Caco-2 (cell line): ENCODE measurements at regions not wholly inside any gene's neighbourhood (a gene's known extent, or its start where the extent isn't known, plus 50 kb on each side); places are given as distances from the start of the nearest gene placed in this dataset.

Experiments
- BruUV-seq: library from RNA; stranded (reverse); fragments of 400-500 nt; replicated peaks from 2 replicates; lab custom pipeline; 2021; lab: Mats Ljungman, UMichigan
- CTCF ChIA-PET: fragments of 300-600 bp; sonication (Branson Sonifier 250); formaldehyde crosslinking; loops from one replicate; lab custom pipeline; 2022; ENCODE audit warnings: antibody characterized with exemption; lab: Charles Lee
- POLR2A ChIA-PET: fragments of 300-600 bp; sonication (Branson Sonifier 250); formaldehyde crosslinking; loops from one replicate; lab custom pipeline; 2022; ENCODE audit warnings: antibody characterized with exemption; lab: Charles Lee
- DNase-seq, 2 experiments: peaks; one replicate each; pipeline versions ENCODE4 v3.0.0 to v3.0.0-alpha.2; 2020 to 2022
- H3K27me3 ChIP-seq: replicated peaks from 2 replicates; pipeline ENCODE4 v1.6.0; 2011; ENCODE audit warnings: low read length; ENCODE audit not compliant: control insufficient read depth, insufficient read depth
- H3K36me3 ChIP-seq: 2 replicates; pipeline ENCODE4 v1.5.1; 2011; ENCODE audit warnings: low read length; ENCODE audit not compliant: control insufficient read depth, insufficient read depth
- H3K4me1 ChIP-seq: fragments of 250-450 bp; sonication (Bioruptor Pico); 2 replicates; pipeline ENCODE4 v1.5.1; 2020; ENCODE audit warnings: mild to moderate bottlenecking
- H3K4me3 ChIP-seq: 2 replicates; pipeline ENCODE4 v1.5.1; 2011; ENCODE audit warnings: low read depth, mild to moderate bottlenecking, control low read depth, low read length
- H3K9me3 ChIP-seq: fragments of 250-450 bp; sonication (Bioruptor Pico); 2 replicates; pipeline ENCODE4 v1.5.1; 2020; ENCODE audit warnings: mild to moderate bottlenecking, moderate library complexity
- H3K27ac Mint-ChIP-seq: one replicate; pipeline ENCODE4 v1.8.0; 2022; ENCODE audit warnings: mixed read lengths; ENCODE audit not compliant: unreplicated experiment
- H3K27me3 Mint-ChIP-seq: one replicate; pipeline ENCODE4 v1.8.0; 2022; ENCODE audit warnings: mixed read lengths; ENCODE audit not compliant: insufficient read depth, unreplicated experiment
- H3K36me3 Mint-ChIP-seq: one replicate; pipeline ENCODE4 v1.8.0; 2022; ENCODE audit warnings: mild to moderate bottlenecking, mixed read lengths; ENCODE audit not compliant: insufficient read depth, unreplicated experiment
- H3K4me1 Mint-ChIP-seq: one replicate; pipeline ENCODE4 v1.8.0; 2022; ENCODE audit warnings: low read depth, mixed read lengths; ENCODE audit not compliant: unreplicated experiment
- H3K4me3 Mint-ChIP-seq: one replicate; pipeline ENCODE4 v1.8.0; 2022; ENCODE audit warnings: mild to moderate bottlenecking, moderate library complexity, mixed read lengths; ENCODE audit not compliant: unreplicated experiment
- H3K9me3 Mint-ChIP-seq: one replicate; pipeline ENCODE4 v1.8.0; 2022; ENCODE audit warnings: mixed read lengths; ENCODE audit not compliant: unreplicated experiment
- intact Hi-C: fragments of 100-400 bp; cut with micrococcal nuclease; formaldehyde crosslinking; loops from one replicate; pipeline ENCODE4 v1.10.0; 2022; ENCODE audit not compliant: unreplicated experiment
- TF ChIP-seq, protein P1 (sequence below), 2 experiments: fragments of 200-600 bp in 1 of 2; IDR thresholded peaks; 1 replicate in 1 of 2; 2 replicates in 1 of 2; pipeline versions ENCODE4 v1.5.1 to v1.8.0; 2011 to 2022; ENCODE audit warnings: antibody characterized with exemption in 1 of 2, control low read depth in 1 of 2, inconsistent platforms in 1 of 2, low read depth in 1 of 2, low read length in 1 of 2, mild to moderate bottlenecking in 1 of 2, moderate library complexity in 1 of 2; ENCODE audit not compliant: insufficient read depth in 1 of 2, severe bottlenecking in 1 of 2, unreplicated experiment in 1 of 2

DNA sequence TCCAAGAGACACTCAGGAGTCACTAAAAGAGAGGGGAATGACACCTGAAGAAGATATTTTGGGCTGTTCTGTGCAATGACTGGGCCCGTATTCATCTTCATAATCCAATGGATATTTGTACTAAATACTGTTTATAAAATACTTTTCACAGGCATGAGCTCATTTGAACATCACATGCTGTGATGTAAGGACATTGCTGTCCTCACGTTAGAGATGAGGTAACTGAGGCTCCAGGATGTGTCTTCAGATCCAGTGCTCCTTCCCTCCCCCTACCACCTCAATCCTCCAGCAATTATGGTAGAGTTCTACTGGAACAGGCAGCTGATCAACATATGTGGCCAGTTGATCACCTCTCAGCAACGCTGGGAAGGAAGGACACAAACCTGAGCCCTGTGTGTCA lies 139.4 kb upstream of the OSMR start:
- no peaks in the 10 kb centered on the region for H3K36me3 ChIP-seq
- no peaks in the 10 kb centered on the region for H3K27me3 ChIP-seq
- no peak overlapping the region for H3K4me3 Mint-ChIP-seq
- no peaks in the 10 kb centered on the region for H3K27me3 Mint-ChIP-seq
- peaks cover 35% of the 10 kb centered on the region for H3K4me1 ChIP-seq
- no peaks in the 10 kb centered on the region; the same call in 1 of the 2 replicates for H3K9me3 ChIP-seq
- BruUV-seq: no TSS peak
- no peaks in the 10 kb centered on the region for H3K36me3 Mint-ChIP-seq
- intact Hi-C loops: loop anchor here (2.0 kb wide), 1 partner anchor 14 kb away; no protein-coding TSS in a partner anchor
- DNase-seq: no peak
- TF ChIP-seq, protein P1, sequence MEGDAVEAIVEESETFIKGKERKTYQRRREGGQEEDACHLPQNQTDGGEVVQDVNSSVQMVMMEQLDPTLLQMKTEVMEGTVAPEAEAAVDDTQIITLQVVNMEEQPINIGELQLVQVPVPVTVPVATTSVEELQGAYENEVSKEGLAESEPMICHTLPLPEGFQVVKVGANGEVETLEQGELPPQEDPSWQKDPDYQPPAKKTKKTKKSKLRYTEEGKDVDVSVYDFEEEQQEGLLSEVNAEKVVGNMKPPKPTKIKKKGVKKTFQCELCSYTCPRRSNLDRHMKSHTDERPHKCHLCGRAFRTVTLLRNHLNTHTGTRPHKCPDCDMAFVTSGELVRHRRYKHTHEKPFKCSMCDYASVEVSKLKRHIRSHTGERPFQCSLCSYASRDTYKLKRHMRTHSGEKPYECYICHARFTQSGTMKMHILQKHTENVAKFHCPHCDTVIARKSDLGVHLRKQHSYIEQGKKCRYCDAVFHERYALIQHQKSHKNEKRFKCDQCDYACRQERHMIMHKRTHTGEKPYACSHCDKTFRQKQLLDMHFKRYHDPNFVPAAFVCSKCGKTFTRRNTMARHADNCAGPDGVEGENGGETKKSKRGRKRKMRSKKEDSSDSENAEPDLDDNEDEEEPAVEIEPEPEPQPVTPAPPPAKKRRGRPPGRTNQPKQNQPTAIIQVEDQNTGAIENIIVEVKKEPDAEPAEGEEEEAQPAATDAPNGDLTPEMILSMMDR (IDR thresholded peaks at IDR 0.05; ENCODE audit: insufficient read depth in 1 of 2, low read depth in 1 of 2, low read length in 1 of 2, severe bottlenecking in 1 of 2, unreplicated experiment in 1 of 2): no peak
- H3K9me3 Mint-ChIP-seq: no peaks in the 10 kb centered on the region
- peak overlapping the region; percentile 84 for H3K27ac Mint-ChIP-seq
- ChIA-PET POLR2A (no interaction called here), CTCF (interaction anchor here (1.2 kb wide), 1 partner anchor 9 kb away, joined by 4 read pairs; no protein-coding TSS in a partner anchor)
- no peak overlapping the region for H3K4me3 ChIP-seq
- peaks cover 29% of the 10 kb centered on the region for H3K4me1 Mint-ChIP-seq

DNA sequence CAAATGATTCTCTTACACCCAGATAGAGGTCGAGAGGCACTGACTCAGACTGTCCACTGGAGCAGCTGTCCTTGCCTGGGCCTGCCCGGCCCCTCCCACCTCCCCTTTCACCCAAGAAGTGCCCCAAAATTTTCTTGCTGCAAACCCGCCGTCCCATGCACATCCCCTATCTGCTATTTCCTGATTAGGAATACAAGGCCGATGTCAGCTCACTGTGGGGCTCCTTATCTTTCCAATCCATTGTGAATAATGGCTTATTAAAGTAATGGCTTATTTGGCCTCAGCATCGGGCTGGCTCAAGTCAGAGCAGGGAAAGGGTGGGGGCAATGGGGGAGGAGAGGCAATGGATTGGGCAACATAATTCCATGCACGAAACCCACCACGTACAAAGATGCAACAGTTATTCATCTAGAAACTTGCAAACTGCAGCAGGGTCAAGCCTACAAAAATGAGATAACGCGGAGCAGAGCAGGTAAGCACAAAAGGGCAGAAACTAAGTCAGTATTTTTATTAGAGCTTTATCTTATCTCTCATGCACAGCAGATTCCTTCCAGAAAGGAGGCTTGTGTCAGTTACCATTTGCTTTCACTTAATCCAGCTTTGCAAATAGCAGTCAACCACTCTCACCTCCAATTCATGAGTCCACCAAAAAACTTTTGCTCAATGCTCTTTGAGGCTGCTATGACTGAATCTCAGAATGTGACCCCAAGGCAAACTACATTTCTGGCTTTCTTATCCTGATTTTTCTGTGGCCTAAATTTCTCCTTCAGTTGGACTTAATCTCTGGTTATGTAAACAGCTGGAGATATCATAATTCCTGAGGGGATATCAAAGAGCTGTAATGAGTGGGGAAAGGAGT lies 138.2 kb upstream of the OSMR start:
- ChIA-PET CTCF (interaction anchor here (0.8 to 1.2 kb wide), 3 partner anchors 11 to 287 kb away, joined by 3 to 4 read pairs (median 3); no protein-coding TSS in a partner anchor), POLR2A (no interaction called here)
- peak overlapping the region; percentile 84 for H3K27ac Mint-ChIP-seq
- H3K4me3 Mint-ChIP-seq: peak overlapping the region; percentile 64
- H3K9me3 Mint-ChIP-seq: no peaks in the 10 kb centered on the region
- no peaks in the 10 kb centered on the region for H3K36me3 ChIP-seq
- H3K36me3 Mint-ChIP-seq: no peaks in the 10 kb centered on the region
- no peaks in the 10 kb centered on the region for H3K9me3 ChIP-seq
- BruUV-seq: no TSS peak
- TF ChIP-seq, protein P1 (IDR thresholded peaks at IDR 0.05; ENCODE audit: insufficient read depth in 1 of 2, low read depth in 1 of 2, low read length in 1 of 2, severe bottlenecking in 1 of 2, unreplicated experiment in 1 of 2): no peak
- no peaks in the 10 kb centered on the region for H3K27me3 Mint-ChIP-seq
- peak; percentile 52 to 77 for DNase-seq
- H3K4me1 ChIP-seq: peaks cover 35% of the 10 kb centered on the region
- H3K27me3 ChIP-seq: no peaks in the 10 kb centered on the region
- intact Hi-C loops: loop anchor here (2.0 kb wide), 1 partner anchor 15 kb away; no protein-coding TSS in a partner anchor
- no peak overlapping the region for H3K4me3 ChIP-seq
- peaks cover 29% of the 10 kb centered on the region for H3K4me1 Mint-ChIP-seq

DNA sequence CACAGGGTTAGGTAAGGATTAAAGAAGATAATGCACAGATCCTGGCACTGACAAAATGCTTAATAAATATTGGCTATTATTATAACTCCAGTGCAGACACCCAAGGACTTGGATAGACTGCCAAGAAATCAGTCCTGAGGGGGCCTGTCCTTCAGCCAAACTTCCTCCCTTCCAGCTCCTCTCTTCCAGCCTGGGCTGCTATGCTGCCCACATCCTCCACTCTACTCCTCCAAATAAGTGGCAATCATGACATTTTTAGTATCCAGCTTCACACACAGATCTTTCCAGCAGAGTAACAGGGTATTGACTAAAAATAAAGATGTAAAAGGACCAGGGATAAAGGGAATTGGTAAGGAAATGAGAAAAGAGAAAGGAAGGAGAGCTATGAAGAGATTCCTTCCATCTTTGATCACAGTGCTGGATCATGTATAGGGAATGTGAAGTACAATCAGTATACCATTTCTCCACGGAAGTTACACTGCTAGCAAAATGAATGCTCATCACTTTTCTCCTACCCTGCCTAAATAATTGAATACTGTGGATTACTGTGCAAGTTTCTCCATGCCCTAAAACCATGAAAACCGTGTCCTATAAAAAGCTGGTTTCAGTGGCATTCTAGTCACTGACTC lies 136.0 kb upstream of the OSMR start:
- ChIA-PET CTCF (no interaction called here), POLR2A (no interaction called here)
- H3K27me3 Mint-ChIP-seq: no peaks in the 10 kb centered on the region
- Histone ChIP-seq H3K36me3 (no peaks in the 10 kb centered on the region), H3K9me3 (no peaks in the 10 kb centered on the region), H3K4me1 (peaks cover 35% of the 10 kb centered on the region), H3K4me3 (no peak overlapping the region), H3K27me3 (no peaks in the 10 kb centered on the region)
- H3K27ac Mint-ChIP-seq: no peak overlapping the region
- intact Hi-C loops: no loop called here
- H3K4me1 Mint-ChIP-seq: peaks cover 29% of the 10 kb centered on the region
- DNase-seq: no peak
- TF ChIP-seq, protein P1 (IDR thresholded peaks at IDR 0.05; ENCODE audit: insufficient read depth in 1 of 2, low read depth in 1 of 2, low read length in 1 of 2, severe bottlenecking in 1 of 2, unreplicated experiment in 1 of 2): no peak
- no peaks in the 10 kb centered on the region for H3K36me3 Mint-ChIP-seq
- no TSS peak for BruUV-seq
- H3K9me3 Mint-ChIP-seq: no peaks in the 10 kb centered on the region
- no peak overlapping the region for H3K4me3 Mint-ChIP-seq
